ENCODE measurements at regions not wholly inside any gene's neighbourhood (a gene's known extent, or its start where the extent isn't known, plus 50 kb on each side); places are given as distances from the start of the nearest gene placed in this dataset.

- TF ChIP-seq CTCF (conservative IDR thresholded peaks at IDR 0.05) (no peak), ZFX (IDR thresholded peaks at IDR 0.05) (no peak)
- no peak overlapping the region for H3K27ac ChIP-seq
These were observed 49.9 kb upstream of the MARCHF11 start for GRCh38 chr5:16229357-16229940.

Data from C4-2B (cell line).